ENCODE measurements at regions not wholly inside any gene's neighbourhood (a gene's known extent, or its start where the extent isn't known, plus 50 kb on each side); places are given as distances from the start of the nearest gene placed in this dataset.
A peak's percentile ranks its signal among the peaks of the same experiment; 100 is the strongest.

GRCh38 chr16:86012221-86012620 is 113.3 kb downstream of the IRF8 start:
- CTCF ChIA-PET: interaction anchor here (2.8 kb wide), 1 partner anchor 191 kb away, joined by 9 read pairs; no protein-coding TSS in a partner anchor
- POLR2A ChIA-PET: no interaction called here
- DNase-seq (ENCODE audit: extremely low spot score): no peak
- TF ChIP-seq SP1 (IDR thresholded peaks at IDR 0.05): no peak
- TF ChIP-seq HDGF (IDR thresholded peaks at IDR 0.05; ENCODE audit: borderline replicate concordance): no peak
- no peak for TF ChIP-seq ELF4 (IDR thresholded peaks at IDR 0.05)
- TF ChIP-seq FOXK2 (IDR thresholded peaks at IDR 0.05): no peak
- no peak for TF ChIP-seq FOXM1 (IDR thresholded peaks at IDR 0.05; ENCODE audit: borderline replicate concordance)

- ChIA-PET POLR2A (no interaction called here), CTCF (interaction anchor here (1.2 to 2.8 kb wide), 2 partner anchors 193 to 195 kb away, joined by 4 to 9 read pairs; no protein-coding TSS in a partner anchor)
- TF ChIP-seq NFRKB (IDR thresholded peaks at IDR 0.05): no peak
- no peak for TF ChIP-seq FOXA1 (IDR thresholded peaks at IDR 0.05)
- DNase-seq (ENCODE audit: extremely low spot score): no peak
Observed at GRCh38 chr16:86013867-86014266, 114.9 kb downstream of the IRF8 start.

- DNase-seq (ENCODE audit: extremely low spot score): no peak
- TF ChIP-seq FOXA1 (IDR thresholded peaks at IDR 0.05) (no peak), CTBP1 (IDR thresholded peaks at IDR 0.05; ENCODE audit: borderline replicate concordance) (no peak), SUZ12 (IDR thresholded peaks at IDR 0.05) (no peak), TARDBP (IDR thresholded peaks at IDR 0.05) (no peak), LEF1 (IDR thresholded peaks at IDR 0.05; ENCODE audit: borderline replicate concordance) (no peak), FOXK2 (IDR thresholded peaks at IDR 0.05) (no peak), ARNT (IDR thresholded peaks at IDR 0.05) (no peak), FOXM1 (IDR thresholded peaks at IDR 0.05; ENCODE audit: borderline replicate concordance) (no peak), BHLHE40 (IDR thresholded peaks at IDR 0.05; ENCODE audit: borderline replicate concordance) (no peak), L3MBTL2 (conservative IDR thresholded peaks at IDR 0.05) (no peak), SP1 (IDR thresholded peaks at IDR 0.05) (no peak), HDGF (IDR thresholded peaks at IDR 0.05; ENCODE audit: borderline replicate concordance) (no peak), ZNF384 (IDR thresholded peaks at IDR 0.05) (no peak), ELF4 (IDR thresholded peaks at IDR 0.05) (no peak), PKNOX1 (IDR thresholded peaks at IDR 0.05) (no peak)
- POLR2A ChIA-PET: no interaction called here
- CTCF ChIA-PET: interaction anchor here (1.2 to 2.4 kb wide), 4 partner anchors 11 to 195 kb away, joined by 3 to 26 read pairs (median 4); no protein-coding TSS in a partner anchor
Observed at GRCh38 chr16:86015606-86016005, 116.6 kb downstream of the IRF8 start.

- TF ChIP-seq TARDBP (IDR thresholded peaks at IDR 0.05): no peak
- TF ChIP-seq ELF4 (IDR thresholded peaks at IDR 0.05): no peak
- no peak for TF ChIP-seq ZNF384 (IDR thresholded peaks at IDR 0.05)
- no peak for TF ChIP-seq ARNT (IDR thresholded peaks at IDR 0.05)
- TF ChIP-seq PKNOX1 (IDR thresholded peaks at IDR 0.05): no peak
- TF ChIP-seq LEF1 (IDR thresholded peaks at IDR 0.05; ENCODE audit: borderline replicate concordance): no peak
- no peak for TF ChIP-seq NFRKB (IDR thresholded peaks at IDR 0.05)
- TF ChIP-seq L3MBTL2 (conservative IDR thresholded peaks at IDR 0.05): no peak
- TF ChIP-seq HDGF (IDR thresholded peaks at IDR 0.05; ENCODE audit: borderline replicate concordance): no peak
- TF ChIP-seq SUZ12 (IDR thresholded peaks at IDR 0.05): no peak
- TF ChIP-seq CTBP1 (IDR thresholded peaks at IDR 0.05; ENCODE audit: borderline replicate concordance): no peak
- TF ChIP-seq FOXK2 (IDR thresholded peaks at IDR 0.05): no peak
- no peak for TF ChIP-seq SP1 (IDR thresholded peaks at IDR 0.05)
- TF ChIP-seq FOXA1 (IDR thresholded peaks at IDR 0.05): no peak
- TF ChIP-seq FOXM1 (IDR thresholded peaks at IDR 0.05; ENCODE audit: borderline replicate concordance): no peak
- no peak for TF ChIP-seq BHLHE40 (IDR thresholded peaks at IDR 0.05; ENCODE audit: borderline replicate concordance)
- CTCF ChIA-PET: interaction anchor here (0.6 to 2.4 kb wide), 6 partner anchors 10 to 405 kb away, joined by 3 to 26 read pairs (median 3); no protein-coding TSS in a partner anchor
- POLR2A ChIA-PET: no interaction called here
- DNase-seq (ENCODE audit: extremely low spot score): peak; percentile 73
Observed at GRCh38 chr16:86016201-86016965, 117.4 kb downstream of the IRF8 start.

- ChIA-PET CTCF (no interaction called here), POLR2A (no interaction called here)
- TF ChIP-seq TARDBP (IDR thresholded peaks at IDR 0.05) (no peak), PKNOX1 (IDR thresholded peaks at IDR 0.05) (no peak), ELF4 (IDR thresholded peaks at IDR 0.05) (no peak), NFRKB (IDR thresholded peaks at IDR 0.05) (no peak), L3MBTL2 (conservative IDR thresholded peaks at IDR 0.05) (no peak), FOXA1 (IDR thresholded peaks at IDR 0.05) (no peak), ZNF384 (IDR thresholded peaks at IDR 0.05) (no peak)
- no peak for DNase-seq (ENCODE audit: extremely low spot score)
Observed at GRCh38 chr16:86018071-86018470, 119.1 kb downstream of the IRF8 start.

- TF ChIP-seq LEF1 (IDR thresholded peaks at IDR 0.05; ENCODE audit: borderline replicate concordance) (no peak), L3MBTL2 (conservative IDR thresholded peaks at IDR 0.05) (no peak), FOXM1 (IDR thresholded peaks at IDR 0.05; ENCODE audit: borderline replicate concordance) (no peak)
- ChIA-PET CTCF (no interaction called here), POLR2A (no interaction called here)
- no peak for DNase-seq (ENCODE audit: extremely low spot score)
Observed at GRCh38 chr16:86018487-86018886, 119.5 kb downstream of the IRF8 start.

GRCh38 chr16:86018941-86019340 is 120.0 kb downstream of the IRF8 start:
- no peak for DNase-seq (ENCODE audit: extremely low spot score)
- ChIA-PET CTCF (no interaction called here), POLR2A (no interaction called here)
- TF ChIP-seq LEF1 (IDR thresholded peaks at IDR 0.05; ENCODE audit: borderline replicate concordance) (no peak), TARDBP (IDR thresholded peaks at IDR 0.05) (no peak)
